GM23338 (cell line): ENCODE measurements at regions not wholly inside any gene's neighbourhood (a gene's known extent, or its start where the extent isn't known, plus 50 kb on each side); places are given as distances from the start of the nearest gene placed in this dataset.

ENCODE experiments used
- ATAC-seq: fragments of 200-7000 bp; cut with Tn5 transposase; 3 replicates; pipeline ENCODE4 v1.9.1; 2020
- DNase-seq: peaks from one replicate; pipeline ENCODE4 v3.0.0-alpha.2; 2015; ENCODE audit warnings: low spot score
- H2AFZ ChIP-seq: fragments of 200-600 bp; sonication (generic); 2 replicates; pipeline ENCODE4 v1.8.0; 2016; ENCODE audit warnings: antibody characterized with exemption, mild to moderate bottlenecking, moderate library complexity
- H3F3A ChIP-seq: fragments of 200-600 bp; sonication (generic); replicated peaks from 2 replicates; pipeline ENCODE4 v1.8.0; 2017; ENCODE audit warnings: antibody characterized with exemption, mixed run types, low read depth
- H3K27ac ChIP-seq: fragments of 200-600 bp; sonication (generic); 2 replicates; pipeline ENCODE4 v1.6.1; 2016; ENCODE audit warnings: low read depth
- H3K27me3 ChIP-seq: fragments of 200-600 bp; sonication (generic); 2 replicates; pipeline ENCODE4 v1.8.0; 2016; ENCODE audit warnings: mild to moderate bottlenecking, mixed run types, moderate library complexity; ENCODE audit not compliant: insufficient read depth
- H3K36me3 ChIP-seq: fragments of 200-600 bp; sonication (generic); 2 replicates; pipeline ENCODE4 v1.8.0; 2016; ENCODE audit warnings: mild to moderate bottlenecking; ENCODE audit not compliant: insufficient read depth
- H3K4me1 ChIP-seq: fragments of 200-600 bp; sonication (generic); 2 replicates; pipeline ENCODE4 v1.8.0; 2016; ENCODE audit warnings: mild to moderate bottlenecking, moderate library complexity; ENCODE audit not compliant: insufficient read depth
- H3K4me2 ChIP-seq: fragments of 200-600 bp; sonication (generic); 2 replicates; pipeline ENCODE4 v1.7.1; 2017; ENCODE audit warnings: mixed run types
- H3K4me3 ChIP-seq: fragments of 200-600 bp; sonication (generic); 2 replicates; pipeline ENCODE4 v1.6.1; 2016; ENCODE audit warnings: mixed run types
- H3K79me2 ChIP-seq: fragments of 200-600 bp; sonication (generic); replicated peaks from 2 replicates; pipeline ENCODE4 v1.8.0; 2017; ENCODE audit warnings: mild to moderate bottlenecking; ENCODE audit not compliant: insufficient read depth
- H3K9me2 ChIP-seq: fragments of 200-600 bp; sonication (generic); 2 replicates; pipeline ENCODE4 v1.8.0; 2017; ENCODE audit not compliant: insufficient read depth
- H4K20me1 ChIP-seq: fragments of 200-600 bp; sonication (generic); replicated peaks from 2 replicates; pipeline ENCODE4 v1.8.0; 2017; ENCODE audit warnings: mild to moderate bottlenecking; ENCODE audit not compliant: insufficient read depth
- H3K27ac Mint-ChIP-seq: 2 replicates; pipeline ENCODE4 v1.8.0; 2020; ENCODE audit warnings: inconsistent platforms, mild to moderate bottlenecking, moderate library complexity, mixed read lengths
- H3K27me3 Mint-ChIP-seq: 3 replicates; pipeline ENCODE4 v1.8.0; 2022; ENCODE audit warnings: low read depth, mild to moderate bottlenecking, moderate library complexity, mixed read lengths, inconsistent platforms; ENCODE audit not compliant: insufficient read depth, poor library complexity
- H3K36me3 Mint-ChIP-seq: 3 replicates; pipeline ENCODE4 v1.8.0; 2021; ENCODE audit warnings: low read depth, mild to moderate bottlenecking, inconsistent platforms, moderate library complexity, mixed read lengths
- H3K4me1 Mint-ChIP-seq: 3 replicates; pipeline ENCODE4 v1.8.0; 2020; ENCODE audit warnings: mild to moderate bottlenecking, inconsistent platforms, mixed read lengths
- H3K4me3 Mint-ChIP-seq: 3 replicates; pipeline ENCODE4 v1.8.0; 2021; ENCODE audit warnings: moderate library complexity, mild to moderate bottlenecking, inconsistent platforms, mixed read lengths
- H3K9me3 Mint-ChIP-seq: 3 replicates; pipeline ENCODE4 v1.8.0; 2020; ENCODE audit warnings: moderate library complexity, mild to moderate bottlenecking, inconsistent platforms, mixed read lengths
- CREB1 ChIP-seq: fragments of 250-450 bp; sonication (Bioruptor Pico); IDR thresholded peaks from 2 replicates; pipeline ENCODE4 v1.5.0; 2020; ENCODE audit warnings: low read depth, mild to moderate bottlenecking, moderate library complexity
- CTCF ChIP-seq, 2 experiments: fragments of 200-600 bp in 1 of 2; sonication (generic) in 1 of 2; conservative IDR thresholded peaks; 2 replicates each; pipeline versions ENCODE4 v1.5.1 to v1.6.1; 2016 to 2017; ENCODE audit warnings: antibody characterized with exemption in 2 of 2, low read depth in 2 of 2, mild to moderate bottlenecking in 2 of 2, moderate library complexity in 1 of 2
- EZH2 ChIP-seq: fragments of 200-600 bp; sonication (generic); IDR thresholded peaks from one replicate; pipeline ENCODE4 v1.8.0; 2017; ENCODE audit warnings: antibody characterized with exemption, mild to moderate bottlenecking, low read depth; ENCODE audit not compliant: unreplicated experiment
- EZH2phosphoT487 ChIP-seq: fragments of 200-600 bp; sonication (generic); IDR thresholded peaks from one replicate; pipeline ENCODE4 v1.8.1; 2018; ENCODE audit warnings: antibody characterized with exemption; ENCODE audit not compliant: unreplicated experiment
- JUNB ChIP-seq: IDR thresholded peaks from one replicate; pipeline ENCODE4 v1.6.1; 2016; ENCODE audit warnings: antibody characterized with exemption; ENCODE audit not compliant: unreplicated experiment
- NANOG ChIP-seq: IDR thresholded peaks from 2 replicates; pipeline ENCODE4 v1.6.1; 2016; ENCODE audit warnings: antibody characterized with exemption, borderline replicate concordance
- POLR2AphosphoS5 ChIP-seq: IDR thresholded peaks from 2 replicates; pipeline ENCODE4 v1.6.1; 2016; ENCODE audit warnings: antibody characterized with exemption, low read depth
- REST ChIP-seq: IDR thresholded peaks from one replicate; pipeline ENCODE4 v1.6.1; 2018; ENCODE audit warnings: antibody characterized with exemption; ENCODE audit not compliant: unreplicated experiment
- STAT1 ChIP-seq: IDR thresholded peaks from one replicate; pipeline ENCODE4 v1.6.1; 2016; ENCODE audit warnings: antibody characterized with exemption; ENCODE audit not compliant: unreplicated experiment
- ZNF114 ChIP-seq: fragments of 250-450 bp; sonication (Bioruptor Pico); IDR thresholded peaks from 2 replicates; pipeline ENCODE4 v1.5.0; 2020; ENCODE audit warnings: mild to moderate bottlenecking, moderate library complexity
- ZNF331 ChIP-seq: fragments of 250-450 bp; sonication (Bioruptor Pico); IDR thresholded peaks from 2 replicates; pipeline ENCODE4 v1.5.0; 2020; ENCODE audit warnings: low read depth, mild to moderate bottlenecking, moderate library complexity
- ZNF462 ChIP-seq: fragments of 250-450 bp; sonication (Bioruptor Pico); IDR thresholded peaks from 2 replicates; pipeline ENCODE4 v1.5.0; 2020; ENCODE audit warnings: mild to moderate bottlenecking, moderate library complexity
- TF ChIP-seq, protein P1 (sequence below): IDR thresholded peaks from 2 replicates; pipeline ENCODE4 v1.6.1; 2016; ENCODE audit warnings: antibody characterized with exemption

DNA sequence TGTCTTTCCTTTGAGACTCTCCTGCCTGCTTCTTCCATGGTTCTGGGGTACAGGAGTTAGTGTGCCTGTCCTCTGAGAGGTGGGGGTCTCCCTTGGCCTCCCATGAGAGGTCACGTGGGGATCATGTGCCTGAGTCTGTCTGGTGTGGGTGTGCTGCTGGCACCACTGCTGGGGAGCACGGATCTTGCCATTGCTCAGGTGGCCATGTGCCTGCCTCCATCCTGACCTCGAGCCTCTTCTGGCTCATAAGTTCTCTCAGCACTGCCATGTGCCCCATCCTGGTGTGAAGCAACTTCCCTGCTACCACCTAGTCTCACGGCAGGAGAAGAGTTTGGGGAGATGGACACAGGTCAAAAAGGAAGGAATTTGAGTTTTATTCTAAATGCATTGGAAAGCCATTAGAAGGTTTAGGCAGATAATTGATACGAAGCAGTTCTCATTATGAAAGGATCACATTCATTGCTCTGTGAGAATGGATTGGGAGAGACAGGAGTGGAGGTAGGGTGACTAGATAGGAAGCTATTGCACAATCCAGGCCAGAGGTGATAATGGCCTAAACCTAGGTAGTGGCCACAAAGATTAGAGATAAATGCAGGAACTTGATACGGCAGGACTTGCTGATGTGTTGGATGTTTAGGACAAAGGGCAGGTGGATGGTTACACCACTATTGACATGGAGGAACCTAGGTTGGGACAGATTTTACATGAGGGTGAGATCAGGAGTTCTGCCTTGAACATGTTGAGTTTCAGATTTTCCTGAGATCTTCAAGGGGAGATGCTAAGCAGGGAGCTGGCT is 173.0 kb upstream of the RORA start:
- H3K27ac ChIP-seq: no peak overlapping the region
- H3K4me3 Mint-ChIP-seq: no peak overlapping the region

More for the DNA sequence above, 173.0 kb upstream of the RORA start:
- Histone ChIP-seq H3K4me1 (no peaks in the 10 kb centered on the region), H3K27me3 (no peaks in the 10 kb centered on the region), H3K79me2 (no peaks in the 10 kb centered on the region), H3K9me2 (peaks cover 4% of the 10 kb centered on the region; the same call in 1 of the 2 replicates), H2AFZ (no peak overlapping the region), H4K20me1 (no peaks in the 10 kb centered on the region), H3K36me3 (no peaks in the 10 kb centered on the region), H3K4me2 (no peak overlapping the region), H3F3A (no peaks in the 10 kb centered on the region), H3K4me3 (no peak overlapping the region)
- DNase-seq (no peak), ATAC-seq (no peak)
- Mint-ChIP-seq H3K27ac (no peak overlapping the region), H3K4me1 (no peaks in the 10 kb centered on the region), H3K9me3 (no peaks in the 10 kb centered on the region), H3K36me3 (no peaks in the 10 kb centered on the region), H3K27me3 (no peaks in the 10 kb centered on the region)
- TF ChIP-seq CTCF (conservative IDR thresholded peaks at IDR 0.05; ENCODE audit: low read depth in 2 of 2): no peak
- no peak for TF ChIP-seq REST
- no peak for TF ChIP-seq EZH2phosphoT487
- TF ChIP-seq JUNB: no peak
- no peak for TF ChIP-seq POLR2AphosphoS5
- TF ChIP-seq ZNF462 (CRISPR knock-in tag): no peak
- no peak for TF ChIP-seq STAT1
- TF ChIP-seq CREB1 (CRISPR knock-in tag): no peak
- no peak for TF ChIP-seq ZNF114 (CRISPR knock-in tag)
- no peak for TF ChIP-seq EZH2
- no peak for TF ChIP-seq NANOG
- TF ChIP-seq, protein P1, sequence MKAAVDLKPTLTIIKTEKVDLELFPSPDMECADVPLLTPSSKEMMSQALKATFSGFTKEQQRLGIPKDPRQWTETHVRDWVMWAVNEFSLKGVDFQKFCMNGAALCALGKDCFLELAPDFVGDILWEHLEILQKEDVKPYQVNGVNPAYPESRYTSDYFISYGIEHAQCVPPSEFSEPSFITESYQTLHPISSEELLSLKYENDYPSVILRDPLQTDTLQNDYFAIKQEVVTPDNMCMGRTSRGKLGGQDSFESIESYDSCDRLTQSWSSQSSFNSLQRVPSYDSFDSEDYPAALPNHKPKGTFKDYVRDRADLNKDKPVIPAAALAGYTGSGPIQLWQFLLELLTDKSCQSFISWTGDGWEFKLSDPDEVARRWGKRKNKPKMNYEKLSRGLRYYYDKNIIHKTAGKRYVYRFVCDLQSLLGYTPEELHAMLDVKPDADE: no peak
- no peak for TF ChIP-seq ZNF331 (CRISPR knock-in tag)
